Smooth muscle cell (in vitro differentiated cells): ENCODE measurements at regions not wholly inside any gene's neighbourhood (a gene's known extent, or its start where the extent isn't known, plus 50 kb on each side); places are given as distances from the start of the nearest gene placed in this dataset.
A peak's percentile ranks its signal among the peaks of the same experiment; 100 is the strongest.

ENCODE experiments used
- DNase-seq: peaks from one replicate; lab custom pipeline; 2025; ENCODE audit not compliant: unreplicated experiment; lab: John Stamatoyannopoulos, UW
- H2AFZ ChIP-seq: fragments of 200-600 bp; sonication (generic); 2 replicates; pipeline ENCODE4 v1.6.0; 2016; ENCODE audit warnings: antibody characterized with exemption, low read depth, mild to moderate bottlenecking
- H3F3A ChIP-seq: fragments of 200-600 bp; sonication (generic); 2 replicates; pipeline ENCODE4 v1.6.0; 2017; ENCODE audit warnings: antibody characterized with exemption, low read depth
- H3K27ac ChIP-seq: fragments of 200-600 bp; sonication (generic); 2 replicates; pipeline ENCODE4 v1.5.1; 2016; ENCODE audit warnings: low read depth, mild to moderate bottlenecking
- H3K27me3 ChIP-seq: fragments of 200-600 bp; sonication (generic); 2 replicates; pipeline ENCODE4 v1.6.1; 2016; ENCODE audit warnings: low read depth, mild to moderate bottlenecking
- H3K36me3 ChIP-seq: fragments of 200-600 bp; sonication (generic); 2 replicates; pipeline ENCODE4 v1.5.1; 2016; ENCODE audit warnings: low read depth
- H3K4me1 ChIP-seq: fragments of 200-600 bp; sonication (generic); 2 replicates; pipeline ENCODE4 v1.5.1; 2016; ENCODE audit warnings: low read depth
- H3K4me2 ChIP-seq: fragments of 200-600 bp; sonication (generic); 2 replicates; pipeline ENCODE4 v1.6.0; 2016; ENCODE audit warnings: mild to moderate bottlenecking
- H3K4me3 ChIP-seq: fragments of 200-600 bp; sonication (generic); 2 replicates; pipeline ENCODE4 v1.5.1; 2016; ENCODE audit warnings: mild to moderate bottlenecking
- H3K79me2 ChIP-seq: fragments of 200-600 bp; sonication (generic); 2 replicates; pipeline ENCODE4 v1.6.0; 2016; ENCODE audit warnings: low read depth, mild to moderate bottlenecking
- H3K9ac ChIP-seq: fragments of 200-600 bp; sonication (generic); 2 replicates; pipeline ENCODE4 v1.6.0; 2016; ENCODE audit warnings: low read depth
- H3K9me3 ChIP-seq: fragments of 200-600 bp; sonication (generic); replicated peaks from 2 replicates; pipeline ENCODE4 v1.5.1; 2016; ENCODE audit warnings: low read depth
- H4K20me1 ChIP-seq: fragments of 200-600 bp; sonication (generic); 2 replicates; pipeline ENCODE4 v1.6.0; 2016; ENCODE audit warnings: low read depth
- WGBS: methylation state at CpG from one replicate; pipeline ENCODE4 v1.1.7; 2016; ENCODE audit warnings: low lambda C conversion rate; 5-methylcytosine and 5-hydroxymethylcytosine counted together
- TF ChIP-seq, protein P1 (sequence below): fragments of 200-600 bp; sonication (generic); IDR thresholded peaks from 2 replicates; pipeline ENCODE4 v1.5.1; 2017; ENCODE audit warnings: borderline replicate concordance, mild to moderate bottlenecking, antibody characterized with exemption; ENCODE audit not compliant: insufficient read depth, poor library complexity, severe bottlenecking

DNA sequence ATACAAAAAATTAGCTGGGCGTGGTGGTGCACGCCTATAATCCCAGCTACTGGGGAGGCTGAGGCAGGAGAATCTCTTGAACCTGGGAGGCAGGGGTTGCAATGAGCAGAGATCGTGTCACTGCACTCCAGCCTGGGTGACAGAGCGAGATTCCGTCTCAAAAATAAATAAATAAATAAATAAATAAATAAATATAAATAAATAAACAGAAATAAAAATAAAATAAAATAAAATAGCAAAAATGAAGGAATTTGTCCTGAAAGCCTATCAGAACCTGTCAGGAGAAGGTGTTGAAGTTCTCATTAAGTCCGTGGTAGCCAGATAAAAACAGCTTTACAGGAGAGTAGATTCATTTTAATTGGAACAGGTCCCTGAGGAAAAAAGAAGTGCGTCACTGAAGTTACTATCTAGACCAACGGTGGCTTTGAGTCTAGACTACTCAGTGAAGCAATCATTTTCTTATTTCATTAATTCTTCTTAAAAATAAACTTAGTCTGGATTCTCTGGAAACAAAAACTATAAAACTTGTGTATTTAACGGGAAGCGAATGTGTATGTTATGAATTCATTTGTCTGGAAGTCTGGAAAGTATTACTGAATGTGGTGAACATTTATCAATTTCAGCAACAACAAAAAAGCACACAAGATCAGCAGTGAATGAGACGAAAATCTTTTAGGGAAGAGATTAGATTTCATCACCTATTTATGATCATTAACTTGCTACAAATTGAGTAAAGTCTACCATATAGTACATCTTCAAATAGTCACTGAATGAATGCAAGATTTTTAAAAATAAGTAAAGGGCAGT, 248.5 kb upstream of the PDE3A start:
- Histone ChIP-seq H3K9ac (no peak overlapping the region), H3K4me1 (peaks cover 8% of the 10 kb centered on the region), H3K4me2 (peak overlapping the region; percentile 14), H3K79me2 (no peaks in the 10 kb centered on the region), H3K4me3 (no peak overlapping the region), H2AFZ (no peak overlapping the region), H3K27me3 (no peaks in the 10 kb centered on the region), H3F3A (no peaks in the 10 kb centered on the region), H3K27ac (peak overlapping the region; percentile 60), H3K9me3 (no peaks in the 10 kb centered on the region), H3K36me3 (no peaks in the 10 kb centered on the region), H4K20me1 (no peaks in the 10 kb centered on the region)
- WGBS: 80% methylated on average over 11 of the region's 11 CpGs
- TF ChIP-seq, protein P1, sequence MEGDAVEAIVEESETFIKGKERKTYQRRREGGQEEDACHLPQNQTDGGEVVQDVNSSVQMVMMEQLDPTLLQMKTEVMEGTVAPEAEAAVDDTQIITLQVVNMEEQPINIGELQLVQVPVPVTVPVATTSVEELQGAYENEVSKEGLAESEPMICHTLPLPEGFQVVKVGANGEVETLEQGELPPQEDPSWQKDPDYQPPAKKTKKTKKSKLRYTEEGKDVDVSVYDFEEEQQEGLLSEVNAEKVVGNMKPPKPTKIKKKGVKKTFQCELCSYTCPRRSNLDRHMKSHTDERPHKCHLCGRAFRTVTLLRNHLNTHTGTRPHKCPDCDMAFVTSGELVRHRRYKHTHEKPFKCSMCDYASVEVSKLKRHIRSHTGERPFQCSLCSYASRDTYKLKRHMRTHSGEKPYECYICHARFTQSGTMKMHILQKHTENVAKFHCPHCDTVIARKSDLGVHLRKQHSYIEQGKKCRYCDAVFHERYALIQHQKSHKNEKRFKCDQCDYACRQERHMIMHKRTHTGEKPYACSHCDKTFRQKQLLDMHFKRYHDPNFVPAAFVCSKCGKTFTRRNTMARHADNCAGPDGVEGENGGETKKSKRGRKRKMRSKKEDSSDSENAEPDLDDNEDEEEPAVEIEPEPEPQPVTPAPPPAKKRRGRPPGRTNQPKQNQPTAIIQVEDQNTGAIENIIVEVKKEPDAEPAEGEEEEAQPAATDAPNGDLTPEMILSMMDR: no peak
- DNase-seq: no peak

DNA sequence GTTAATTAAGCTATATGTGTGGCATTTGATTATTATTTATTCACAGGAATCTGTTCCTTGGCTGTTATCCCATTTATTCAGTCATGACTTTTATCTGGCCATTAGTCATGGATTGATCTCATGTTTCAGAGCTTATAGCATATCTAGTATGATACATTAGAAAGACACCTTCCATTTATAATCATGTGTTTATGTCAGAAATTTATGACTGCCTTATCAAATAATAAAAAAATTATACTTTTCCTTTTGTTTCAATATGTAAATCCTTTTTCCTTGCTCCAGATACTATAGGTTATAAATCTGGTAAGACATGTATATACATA, 248.0 kb upstream of the PDE3A start:
- no peaks in the 10 kb centered on the region for H4K20me1 ChIP-seq
- peaks cover 8% of the 10 kb centered on the region for H3K4me1 ChIP-seq
- no peak for DNase-seq
- peak overlapping the region; percentile 14 for H3K4me2 ChIP-seq
- no peaks in the 10 kb centered on the region for H3K27me3 ChIP-seq
- no peak overlapping the region for H3K9ac ChIP-seq
- H3K4me3 ChIP-seq: no peak overlapping the region
- no peaks in the 10 kb centered on the region for H3F3A ChIP-seq
- H3K36me3 ChIP-seq: no peaks in the 10 kb centered on the region
- no peaks in the 10 kb centered on the region for H3K79me2 ChIP-seq
- peak overlapping the region; percentile 60 for H3K27ac ChIP-seq
- H3K9me3 ChIP-seq: no peaks in the 10 kb centered on the region
- TF ChIP-seq, protein P1: no peak
- no peak overlapping the region for H2AFZ ChIP-seq

DNA sequence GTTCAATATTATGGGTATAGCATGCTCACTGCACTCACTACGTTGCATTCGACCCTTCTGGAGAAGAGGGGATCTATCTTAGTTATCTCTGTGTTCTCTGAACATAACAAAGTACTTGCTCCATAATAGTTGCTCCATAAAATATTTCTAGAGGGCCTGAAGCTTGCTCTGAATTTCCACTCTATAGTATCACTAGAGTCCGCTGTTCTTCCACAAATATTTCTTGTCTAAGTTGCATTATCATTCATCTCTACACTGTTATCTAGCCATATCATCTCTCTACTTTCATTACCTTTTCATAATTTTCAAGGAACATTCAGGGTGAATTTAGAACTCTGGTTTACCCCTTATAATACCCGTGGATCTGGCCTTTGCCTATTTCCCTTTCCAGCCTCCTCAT, 246.1 kb upstream of the PDE3A start:
- TF ChIP-seq, protein P1: no peak
- Histone ChIP-seq H3K4me1 (peaks cover 8% of the 10 kb centered on the region), H3K36me3 (no peaks in the 10 kb centered on the region), H2AFZ (peak overlapping the region; percentile 54), H4K20me1 (no peaks in the 10 kb centered on the region), H3K9me3 (no peaks in the 10 kb centered on the region), H3K4me3 (no peak overlapping the region), H3K27ac (no peak overlapping the region), H3F3A (no peaks in the 10 kb centered on the region), H3K9ac (no peak overlapping the region), H3K79me2 (no peaks in the 10 kb centered on the region), H3K4me2 (no peak overlapping the region), H3K27me3 (no peaks in the 10 kb centered on the region)
- DNase-seq: no peak
- WGBS: 86% methylated on average over 4 of the region's 4 CpGs

DNA sequence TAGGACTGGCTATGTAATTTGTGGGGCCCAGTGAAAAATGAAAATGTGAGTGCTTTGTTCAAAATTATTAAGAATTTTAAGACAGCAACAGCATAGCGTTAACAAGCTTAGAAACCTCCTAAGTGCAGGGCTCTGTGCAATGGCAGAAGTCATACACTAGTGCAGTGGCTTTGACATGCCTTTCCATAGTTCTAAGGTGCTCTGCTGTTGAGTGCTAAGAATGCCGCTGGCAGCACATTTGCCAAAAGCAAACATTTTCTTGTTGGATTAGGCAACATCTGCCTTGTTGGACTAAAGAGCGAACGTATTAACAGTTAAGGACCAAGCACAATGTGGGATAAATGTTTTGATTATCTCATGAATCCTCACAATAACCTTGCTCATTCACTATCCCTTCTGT, 244.9 kb upstream of the PDE3A start:
- no peak overlapping the region for H2AFZ ChIP-seq
- H3K9ac ChIP-seq: no peak overlapping the region
- TF ChIP-seq, protein P1: no peak
- no peaks in the 10 kb centered on the region for H3K27me3 ChIP-seq
- DNase-seq: no peak
- H3K4me1 ChIP-seq: peaks cover 8% of the 10 kb centered on the region
- H3K4me3 ChIP-seq: no peak overlapping the region
- WGBS: 95% methylated on average over 4 of the region's 4 CpGs
- no peaks in the 10 kb centered on the region for H3F3A ChIP-seq
- H4K20me1 ChIP-seq: no peaks in the 10 kb centered on the region
- H3K27ac ChIP-seq: no peak overlapping the region
- no peaks in the 10 kb centered on the region for H3K79me2 ChIP-seq
- no peaks in the 10 kb centered on the region for H3K36me3 ChIP-seq
- H3K4me2 ChIP-seq: no peak overlapping the region
- H3K9me3 ChIP-seq: no peaks in the 10 kb centered on the region
